Posterior cingulate gyrus (tissue), 11 donors: ENCODE measurements at regions not wholly inside any gene's neighbourhood (a gene's known extent, or its start where the extent isn't known, plus 50 kb on each side); places are given as distances from the start of the nearest gene placed in this dataset.

Experiments used
- DNase-seq, 10 donors: peaks; one replicate each; pipeline versions ENCODE4 v3.0.0 to v3.0.0-alpha.2; 2020 to 2021; ENCODE audit warnings: mixed read lengths in 3 of 10
- intact Hi-C: fragments of 100-400 bp; cut with DNase I; formaldehyde crosslinking; loops from one replicate; pipeline ENCODE4 v1.15.1; 2023

GRCh38 chr11:70703141-70704064, 305.1 kb downstream of the CTTN start:
- intact Hi-C loops, result no loop called here
- DNase-seq, result peak in 4 of 10 donors; percentile 21 to 77 (median 34)

- no peak for DNase-seq
- intact Hi-C loops, result no loop called here
These were observed 306.8 kb downstream of the CTTN start for GRCh38 chr11:70705097-70705496.

GRCh38 chr11:70705930-70706329, 307.6 kb downstream of the CTTN start:
- DNase-seq, result peak in 2 of 10 donors; percentile 13 to 52
- intact Hi-C loops, result no loop called here

- intact Hi-C loops, result no loop called here
These were observed 309.5 kb downstream of the CTTN start for GRCh38 chr11:70707821-70708220.

GRCh38 chr11:70709596-70709995, 311.3 kb downstream of the CTTN start:
- intact Hi-C loops, result no loop called here
- peak in 1 of 10 donors; percentile 9 for DNase-seq

More at GRCh38 chr11:70707821-70708220, 309.5 kb downstream of the CTTN start:
- peak in 1 of 10 donors; percentile 26 for DNase-seq

GRCh38 chr11:70710192-70710591, 311.9 kb downstream of the CTTN start:
- peak in 1 of 10 donors; percentile 37 for DNase-seq
- intact Hi-C loops, result no loop called here

GRCh38 chr11:70710601-70711000, 312.3 kb downstream of the CTTN start:
- intact Hi-C loops, result no loop called here
- peak in 1 of 10 donors; percentile 61 for DNase-seq

- intact Hi-C loops, result no loop called here
- DNase-seq, result peak in 4 of 10 donors; percentile 34 to 90 (median 62)
These were observed 313.0 kb downstream of the CTTN start for GRCh38 chr11:70711095-70711910.

GRCh38 chr11:70711911-70712185, 313.5 kb downstream of the CTTN start:
- DNase-seq, result peak in 2 of 10 donors; percentile 21 to 35
- intact Hi-C loops, result no loop called here

GRCh38 chr11:70712471-70712870, 314.1 kb downstream of the CTTN start:
- intact Hi-C loops, result no loop called here
- peak in 3 of 10 donors; percentile 38 to 90 (median 82) for DNase-seq

- intact Hi-C loops, result no loop called here
- peak in 2 of 10 donors; percentile 28 to 72 for DNase-seq
These were observed 314.9 kb downstream of the CTTN start for GRCh38 chr11:70713086-70713835.

GRCh38 chr11:70713988-70714665, 315.8 kb downstream of the CTTN start:
- intact Hi-C loops, result no loop called here
- DNase-seq, result peak in 3 of 10 donors; percentile 4 to 60 (median 57)

GRCh38 chr11:70715166-70715951, 317.0 kb downstream of the CTTN start:
- intact Hi-C loops, result no loop called here
- peak in 3 of 10 donors; percentile 21 to 79 (median 57) for DNase-seq

GRCh38 chr11:70716216-70716615, 317.9 kb downstream of the CTTN start:
- intact Hi-C loops, result no loop called here
- DNase-seq, result peak in 2 of 10 donors; percentile 23 to 66

- intact Hi-C loops, result no loop called here
These were observed 318.9 kb downstream of the CTTN start for GRCh38 chr11:70716986-70717775.

GRCh38 chr11:70717936-70718595, 319.7 kb downstream of the CTTN start:
- intact Hi-C loops, result no loop called here
- peak in 3 of 10 donors; percentile 31 to 67 (median 50) for DNase-seq

More at GRCh38 chr11:70716986-70717775, 318.9 kb downstream of the CTTN start:
- DNase-seq, result peak in 3 of 10 donors; percentile 24 to 63 (median 59)

- peak in 3 of 10 donors; percentile 17 to 67 (median 57) for DNase-seq
- intact Hi-C loops, result no loop called here
These were observed 321.2 kb downstream of the CTTN start for GRCh38 chr11:70719516-70719915.

GRCh38 chr11:70720281-70720680, 322.0 kb downstream of the CTTN start:
- DNase-seq, result peak in 4 of 10 donors; percentile 7 to 26 (median 17)

More at GRCh38 chr11:70720281-70720680, 322.0 kb downstream of the CTTN start:
- intact Hi-C loops, result no loop called here
